ENCODE measurements at regions not wholly inside any gene's neighbourhood (a gene's known extent, or its start where the extent isn't known, plus 50 kb on each side); places are given as distances from the start of the nearest gene placed in this dataset.

GRCh38 chr17:71039391-71039790, 870.1 kb downstream of the KCNJ2 start:
- TF ChIP-seq CTCF (IDR thresholded peaks at IDR 0.05; ENCODE audit: low read depth, low read length, missing input control): no peak
- TF ChIP-seq SP1 (IDR thresholded peaks at IDR 0.05): no peak
- TF ChIP-seq FOXA2 (IDR thresholded peaks at IDR 0.05): no peak
- TF ChIP-seq, protein P1, sequence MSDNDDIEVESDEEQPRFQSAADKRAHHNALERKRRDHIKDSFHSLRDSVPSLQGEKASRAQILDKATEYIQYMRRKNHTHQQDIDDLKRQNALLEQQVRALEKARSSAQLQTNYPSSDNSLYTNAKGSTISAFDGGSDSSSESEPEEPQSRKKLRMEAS (IDR thresholded peaks at IDR 0.05): no peak
- no peak for TF ChIP-seq RAD21 (IDR thresholded peaks at IDR 0.05)
- TF ChIP-seq, protein P2, sequence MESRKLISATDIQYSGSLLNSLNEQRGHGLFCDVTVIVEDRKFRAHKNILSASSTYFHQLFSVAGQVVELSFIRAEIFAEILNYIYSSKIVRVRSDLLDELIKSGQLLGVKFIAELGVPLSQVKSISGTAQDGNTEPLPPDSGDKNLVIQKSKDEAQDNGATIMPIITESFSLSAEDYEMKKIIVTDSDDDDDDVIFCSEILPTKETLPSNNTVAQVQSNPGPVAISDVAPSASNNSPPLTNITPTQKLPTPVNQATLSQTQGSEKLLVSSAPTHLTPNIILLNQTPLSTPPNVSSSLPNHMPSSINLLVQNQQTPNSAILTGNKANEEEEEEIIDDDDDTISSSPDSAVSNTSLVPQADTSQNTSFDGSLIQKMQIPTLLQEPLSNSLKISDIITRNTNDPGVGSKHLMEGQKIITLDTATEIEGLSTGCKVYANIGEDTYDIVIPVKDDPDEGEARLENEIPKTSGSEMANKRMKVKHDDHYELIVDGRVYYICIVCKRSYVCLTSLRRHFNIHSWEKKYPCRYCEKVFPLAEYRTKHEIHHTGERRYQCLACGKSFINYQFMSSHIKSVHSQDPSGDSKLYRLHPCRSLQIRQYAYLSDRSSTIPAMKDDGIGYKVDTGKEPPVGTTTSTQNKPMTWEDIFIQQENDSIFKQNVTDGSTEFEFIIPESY (IDR thresholded peaks at IDR 0.05): no peak
- no peak for TF ChIP-seq GABPA (IDR thresholded peaks at IDR 0.05 in 1 of 2, conservative IDR thresholded peaks at IDR 0.05 in 1 of 2)
- TF ChIP-seq HNF4G (IDR thresholded peaks at IDR 0.05): no peak
- TF ChIP-seq, protein P3, sequence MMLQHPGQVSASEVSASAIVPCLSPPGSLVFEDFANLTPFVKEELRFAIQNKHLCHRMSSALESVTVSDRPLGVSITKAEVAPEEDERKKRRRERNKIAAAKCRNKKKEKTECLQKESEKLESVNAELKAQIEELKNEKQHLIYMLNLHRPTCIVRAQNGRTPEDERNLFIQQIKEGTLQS (IDR thresholded peaks at IDR 0.05): no peak
- TF ChIP-seq YY1 (IDR thresholded peaks at IDR 0.05): no peak
- no peak for TF ChIP-seq JUND (IDR thresholded peaks at IDR 0.05)
- no peak for TF ChIP-seq REST (IDR thresholded peaks at IDR 0.05)

Data from liver (tissue), 3 donors.